ENCODE measurements at regions not wholly inside any gene's neighbourhood (a gene's known extent, or its start where the extent isn't known, plus 50 kb on each side); places are given as distances from the start of the nearest gene placed in this dataset.

- Mint-ChIP-seq H3K9me3 (ENCODE audit: low read depth) (peaks cover under 1% of the 10 kb centered on the region), H3K4me3 (no peak overlapping the region), H3K36me3 (ENCODE audit: low read depth) (no peaks in the 10 kb centered on the region), H3K4me1 (no peaks in the 10 kb centered on the region), H3K27ac (no peak overlapping the region), H3K27me3 (no peaks in the 10 kb centered on the region)
- intact Hi-C loops (cut with DNase I, micrococcal nuclease) = no loop called here
- ATAC-seq (no peak), DNase-seq (no peak)
- ChIA-PET POLR2A (no interaction called here), CTCF (no interaction called here)
These were observed 232.9 kb downstream of the CHD9NB start for GRCh38 chr16:52819808-52820207.

- ChIA-PET CTCF (no interaction called here), POLR2A (no interaction called here)
- DNase-seq (no peak), ATAC-seq (no peak)
- peaks cover 5% of the 10 kb centered on the region for H3K9me3 Mint-ChIP-seq (ENCODE audit: low read depth)
- H3K36me3 Mint-ChIP-seq (ENCODE audit: low read depth) = no peaks in the 10 kb centered on the region
- H3K4me1 Mint-ChIP-seq = no peaks in the 10 kb centered on the region
- H3K27me3 Mint-ChIP-seq = no peaks in the 10 kb centered on the region
- no peak overlapping the region for H3K27ac Mint-ChIP-seq
- no peak overlapping the region for H3K4me3 Mint-ChIP-seq
- intact Hi-C loops (cut with DNase I, micrococcal nuclease) = no loop called here
These were observed 233.3 kb downstream of the CHD9NB start for GRCh38 chr16:52819405-52819804.

- ATAC-seq = no peak
- H3K4me3 Mint-ChIP-seq = no peak overlapping the region
- CTCF ChIA-PET = no interaction called here
These were observed 235.0 kb downstream of the CHD9NB start for GRCh38 chr16:52817696-52818095.

GRCh38 chr16:52816993-52817392, 235.7 kb downstream of the CHD9NB start:
- DNase-seq (no peak), ATAC-seq (no peak)
- H3K27me3 Mint-ChIP-seq = no peaks in the 10 kb centered on the region
- no peaks in the 10 kb centered on the region for H3K4me1 Mint-ChIP-seq
- POLR2A ChIA-PET = no interaction called here
- no peak overlapping the region for H3K4me3 Mint-ChIP-seq
- CTCF ChIA-PET = no interaction called here
- H3K36me3 Mint-ChIP-seq (ENCODE audit: low read depth) = no peaks in the 10 kb centered on the region
- H3K9me3 Mint-ChIP-seq (ENCODE audit: low read depth) = peaks cover 6% of the 10 kb centered on the region
- intact Hi-C loops (cut with DNase I, micrococcal nuclease) = no loop called here
- H3K27ac Mint-ChIP-seq = no peak overlapping the region

More at GRCh38 chr16:52817696-52818095, 235.0 kb downstream of the CHD9NB start:
- intact Hi-C loops (cut with DNase I, micrococcal nuclease) = no loop called here
- Mint-ChIP-seq H3K27ac (no peak overlapping the region), H3K36me3 (ENCODE audit: low read depth) (no peaks in the 10 kb centered on the region), H3K9me3 (ENCODE audit: low read depth) (peaks cover 5% of the 10 kb centered on the region), H3K27me3 (no peaks in the 10 kb centered on the region), H3K4me1 (no peaks in the 10 kb centered on the region)
- POLR2A ChIA-PET = interaction anchor here (0.7 kb wide), 1 partner anchor 10 kb away, joined by 3 read pairs; no protein-coding TSS in a partner anchor
- no peak for DNase-seq

- DNase-seq (no peak), ATAC-seq (no peak)
- Mint-ChIP-seq H3K27me3 (no peaks in the 10 kb centered on the region), H3K9me3 (ENCODE audit: low read depth) (peaks cover 6% of the 10 kb centered on the region), H3K27ac (no peak overlapping the region), H3K36me3 (ENCODE audit: low read depth) (no peaks in the 10 kb centered on the region), H3K4me1 (no peaks in the 10 kb centered on the region), H3K4me3 (no peak overlapping the region)
- intact Hi-C loops (cut with DNase I, micrococcal nuclease) = no loop called here
- ChIA-PET POLR2A (no interaction called here), CTCF (interaction anchor here (0.8 kb wide), 1 partner anchor 9 kb away, joined by 3 read pairs; no protein-coding TSS in a partner anchor)
These were observed 239.8 kb downstream of the CHD9NB start for GRCh38 chr16:52812678-52813556.

- Mint-ChIP-seq H3K9me3 (ENCODE audit: low read depth) (no peaks in the 10 kb centered on the region), H3K4me1 (no peaks in the 10 kb centered on the region), H3K27ac (no peak overlapping the region), H3K27me3 (no peaks in the 10 kb centered on the region), H3K36me3 (ENCODE audit: low read depth) (no peaks in the 10 kb centered on the region), H3K4me3 (no peak overlapping the region)
- DNase-seq = no peak
- POLR2A ChIA-PET = no interaction called here
- intact Hi-C loops (cut with DNase I, micrococcal nuclease) = no loop called here
- CTCF ChIA-PET = no interaction called here
- no peak for ATAC-seq
These were observed 247.0 kb downstream of the CHD9NB start for GRCh38 chr16:52805559-52806168.

GRCh38 chr16:52800432-52800831, 252.3 kb downstream of the CHD9NB start:
- Mint-ChIP-seq H3K27me3 (no peaks in the 10 kb centered on the region), H3K4me1 (no peaks in the 10 kb centered on the region), H3K9me3 (ENCODE audit: low read depth) (peaks cover 2% of the 10 kb centered on the region), H3K36me3 (ENCODE audit: low read depth) (no peaks in the 10 kb centered on the region), H3K4me3 (no peak overlapping the region), H3K27ac (no peak overlapping the region)
- ChIA-PET POLR2A (interaction anchor here (0.7 kb wide), 1 partner anchor 128 kb away, joined by 3 read pairs; no protein-coding TSS in a partner anchor), CTCF (interaction anchor here (0.8 kb wide), 2 partner anchors 13 to 49 kb away, joined by 3 read pairs; no protein-coding TSS in a partner anchor)
- DNase-seq = no peak
- no peak for ATAC-seq
- intact Hi-C loops (cut with DNase I, micrococcal nuclease) = no loop called here

GRCh38 chr16:52799149-52799548, 252.2 kb upstream of the TOX3 start:
- DNase-seq (no peak), ATAC-seq (no peak)
- ChIA-PET POLR2A (no interaction called here), CTCF (no interaction called here)
- H3K36me3 Mint-ChIP-seq (ENCODE audit: low read depth) = no peaks in the 10 kb centered on the region
- H3K9me3 Mint-ChIP-seq (ENCODE audit: low read depth) = peaks cover 2% of the 10 kb centered on the region
- no peaks in the 10 kb centered on the region for H3K4me1 Mint-ChIP-seq
- no peak overlapping the region for H3K4me3 Mint-ChIP-seq
- no peak overlapping the region for H3K27ac Mint-ChIP-seq
- intact Hi-C loops (cut with DNase I, micrococcal nuclease) = no loop called here
- no peaks in the 10 kb centered on the region for H3K27me3 Mint-ChIP-seq

GRCh38 chr16:52787709-52788108, 240.8 kb upstream of the TOX3 start:
- Mint-ChIP-seq H3K27ac (no peak overlapping the region), H3K9me3 (ENCODE audit: low read depth) (no peaks in the 10 kb centered on the region), H3K4me1 (no peaks in the 10 kb centered on the region), H3K4me3 (no peak overlapping the region), H3K36me3 (ENCODE audit: low read depth) (no peaks in the 10 kb centered on the region), H3K27me3 (peaks cover 4% of the 10 kb centered on the region)
- DNase-seq = no peak
- ATAC-seq = no peak
- intact Hi-C loops (cut with DNase I, micrococcal nuclease) = no loop called here
- CTCF ChIA-PET = interaction anchor here (0.9 kb wide), 1 partner anchor 13 kb away, joined by 3 read pairs; no protein-coding TSS in a partner anchor
- POLR2A ChIA-PET = no interaction called here

- H3K36me3 Mint-ChIP-seq (ENCODE audit: low read depth) = no peaks in the 10 kb centered on the region
- H3K4me1 Mint-ChIP-seq = no peaks in the 10 kb centered on the region
- no peak overlapping the region for H3K4me3 Mint-ChIP-seq
- no peak overlapping the region for H3K27ac Mint-ChIP-seq
- DNase-seq (no peak), ATAC-seq (no peak)
- POLR2A ChIA-PET = no interaction called here
- intact Hi-C loops (cut with DNase I, micrococcal nuclease) = no loop called here
- H3K9me3 Mint-ChIP-seq (ENCODE audit: low read depth) = no peaks in the 10 kb centered on the region
- H3K27me3 Mint-ChIP-seq = peaks cover 4% of the 10 kb centered on the region
- CTCF ChIA-PET = no interaction called here
These were observed 239.1 kb upstream of the TOX3 start for GRCh38 chr16:52786091-52786490.

GRCh38 chr16:52785653-52786052, 238.7 kb upstream of the TOX3 start:
- intact Hi-C loops (cut with DNase I, micrococcal nuclease) = no loop called here

GRCh38 chr16:52783616-52784015, 236.7 kb upstream of the TOX3 start:
- Mint-ChIP-seq H3K4me3 (no peak overlapping the region), H3K27ac (no peak overlapping the region), H3K9me3 (ENCODE audit: low read depth) (no peaks in the 10 kb centered on the region), H3K36me3 (ENCODE audit: low read depth) (no peaks in the 10 kb centered on the region), H3K27me3 (peaks cover 4% of the 10 kb centered on the region), H3K4me1 (no peaks in the 10 kb centered on the region)
- DNase-seq (no peak), ATAC-seq (no peak)
- intact Hi-C loops (cut with DNase I, micrococcal nuclease) = no loop called here
- ChIA-PET CTCF (no interaction called here), POLR2A (no interaction called here)

More at GRCh38 chr16:52785653-52786052, 238.7 kb upstream of the TOX3 start:
- ChIA-PET POLR2A (no interaction called here), CTCF (no interaction called here)
- DNase-seq (no peak), ATAC-seq (no peak)
- Mint-ChIP-seq H3K9me3 (ENCODE audit: low read depth) (no peaks in the 10 kb centered on the region), H3K27ac (no peak overlapping the region), H3K36me3 (ENCODE audit: low read depth) (no peaks in the 10 kb centered on the region), H3K4me3 (no peak overlapping the region), H3K27me3 (peaks cover 4% of the 10 kb centered on the region), H3K4me1 (no peaks in the 10 kb centered on the region)

All from activated CD4-positive, alpha-beta T cell treated with anti-CD3 and anti-CD28 coated beads for 36 hours (primary cell).